HCT116 (cell line): ENCODE measurements at regions not wholly inside any gene's neighbourhood (a gene's known extent, or its start where the extent isn't known, plus 50 kb on each side); places are given as distances from the start of the nearest gene placed in this dataset.

Experiments
- ATAC-seq: fragments of 200-7000 bp; cut with Tn5 transposase; 2 replicates; pipeline ENCODE4 v1.9.1; 2020; ENCODE audit warnings: mild to moderate bottlenecking, moderate library complexity
- BruUV-seq: library from RNA; stranded (reverse); fragments of 400-500 nt; replicated peaks from 2 replicates; lab custom pipeline; 2021; lab: Mats Ljungman, UMichigan
- CTCF ChIA-PET: fragments of 300-600 bp; sonication (Branson Sonifier 250); formaldehyde crosslinking; loops from one replicate; lab custom pipeline; 2021; ENCODE audit warnings: antibody characterized with exemption; lab: Charles Lee
- POLR2A ChIA-PET: fragments of 300-600, 350-600 bp; sonication (Branson Sonifier 250); formaldehyde crosslinking; loops from one replicate; lab custom pipeline; 2021; ENCODE audit warnings: antibody characterized with exemption; lab: Charles Lee
- RAD21 ChIA-PET, 2 experiments: fragments of 300-600 bp; sonication (Branson Sonifier 250); formaldehyde crosslinking; loops; one replicate each; lab custom pipeline; 2023; ENCODE audit warnings: low total read pairs in 2 of 2; ENCODE audit not compliant: uncharacterized antibody in 2 of 2, unreplicated experiment in 2 of 2, low non-redundant PET in 1 of 2; lab: Charles Lee
- DNase-seq: peaks from one replicate; pipeline ENCODE4 v3.0.0-alpha.2; 2010; ENCODE audit warnings: low read depth, low spot score
- H2AFZ ChIP-seq: fragments of 200-600 bp; shearing (Covaris generic), sonication (generic); 2 replicates; pipeline ENCODE4 v1.6.1; 2017; ENCODE audit warnings: low read depth, mixed run types, mixed read lengths, antibody characterized with exemption, low read length; ENCODE audit not compliant: poor library complexity, severe bottlenecking
- H3K27ac ChIP-seq: 2 replicates; pipeline ENCODE4 v1.5.1; 2012; ENCODE audit warnings: low read depth, low read length
- H3K27me3 ChIP-seq: fragments of 200-600 bp; sonication (generic); 2 replicates; pipeline ENCODE4 v1.6.1; 2016; ENCODE audit warnings: mixed run types, low read length, mixed read lengths; ENCODE audit not compliant: insufficient read depth
- H3K36me3 ChIP-seq, 2 experiments: fragments of 200-500 bp in 1 of 2; fragments of 200-600 bp in 1 of 2; sonication (Bioruptor generic) in 1 of 2; sonication (generic) in 1 of 2; 2 replicates each; pipeline versions ENCODE4 v1.5.1 to v1.6.1; 2014 to 2016; ENCODE audit warnings: low read length in 2 of 2, inconsistent platforms in 1 of 2, mixed read lengths in 1 of 2, mixed run types in 1 of 2; ENCODE audit not compliant: insufficient read depth in 2 of 2, control insufficient read depth in 1 of 2
- H3K4me1 ChIP-seq, 2 experiments: fragments of 200-600 bp in 1 of 2; sonication (generic) in 1 of 2; 2 replicates each; pipeline versions ENCODE4 v1.5.1 to v1.6.1; 2012 to 2017; ENCODE audit warnings: low read length in 2 of 2, inconsistent platforms in 1 of 2, mild to moderate bottlenecking in 1 of 2, mixed read lengths in 1 of 2, mixed run types in 1 of 2, moderate library complexity in 1 of 2; ENCODE audit not compliant: insufficient read depth in 2 of 2, control insufficient read depth in 1 of 2
- H3K4me2 ChIP-seq: fragments of 200-600 bp; sonication (generic); 2 replicates; pipeline ENCODE4 v1.6.1; 2017; ENCODE audit warnings: mixed run types, low read length, mixed read lengths
- H3K4me3 ChIP-seq, 2 experiments: fragments of 200-600 bp in 1 of 2; sonication (generic) in 1 of 2; replicated peaks in 1 of 2; 2 replicates each; pipeline ENCODE4 v1.5.1; 2011 to 2016; ENCODE audit warnings: low read length in 2 of 2, control low read depth in 1 of 2, low read depth in 1 of 2, mild to moderate bottlenecking in 1 of 2, mixed read lengths in 1 of 2, mixed run types in 1 of 2
- H3K79me2 ChIP-seq: fragments of 200-600 bp; sonication (generic); 2 replicates; pipeline ENCODE4 v1.6.1; 2017; ENCODE audit warnings: mild to moderate bottlenecking, mixed run types, low read length, moderate library complexity, mixed read lengths; ENCODE audit not compliant: insufficient read depth
- H3K9ac ChIP-seq: fragments of 200-600 bp; sonication (generic); 2 replicates; pipeline ENCODE4 v1.6.1; 2016; ENCODE audit warnings: low read length, mixed read lengths
- H3K9me2 ChIP-seq: fragments of 200-600 bp; sonication (generic), shearing (Covaris generic); 2 replicates; pipeline ENCODE4 v1.6.1; 2017; ENCODE audit warnings: mixed run types, mild to moderate bottlenecking, moderate library complexity; ENCODE audit not compliant: insufficient read depth
- H3K9me3 ChIP-seq, 2 experiments: fragments of 200-500 bp in 1 of 2; fragments of 200-600 bp in 1 of 2; sonication (Bioruptor generic) in 1 of 2; sonication (generic) in 1 of 2; 2 replicates each; pipeline ENCODE4 v1.6.1; 2014 to 2017; ENCODE audit warnings: low read length in 2 of 2, mixed read lengths in 2 of 2, inconsistent platforms in 1 of 2, low read depth in 1 of 2, mild to moderate bottlenecking in 1 of 2, mixed run types in 1 of 2, moderate library complexity in 1 of 2; ENCODE audit not compliant: control insufficient read depth in 1 of 2, insufficient read depth in 1 of 2
- H4K20me1 ChIP-seq: fragments of 200-600 bp; sonication (generic), shearing (Covaris generic); 2 replicates; pipeline ENCODE4 v1.6.1; 2017; ENCODE audit warnings: mixed run types, mild to moderate bottlenecking, moderate library complexity; ENCODE audit not compliant: insufficient read depth
- CBX3 ChIP-seq: IDR thresholded peaks from 2 replicates; pipeline ENCODE4 v1.6.1; 2012; ENCODE audit warnings: low read depth
- CEBPB ChIP-seq: IDR thresholded peaks from 2 replicates; pipeline ENCODE4 v1.6.1; 2012; ENCODE audit warnings: low read depth
- ELF1 ChIP-seq: IDR thresholded peaks from 2 replicates; pipeline ENCODE4 v1.6.1; 2012; ENCODE audit warnings: low read depth, borderline replicate concordance
- EZH2 ChIP-seq: fragments of 200-600 bp; sonication (generic); IDR thresholded peaks from 2 replicates; pipeline ENCODE4 v1.6.1; 2017; ENCODE audit warnings: antibody characterized with exemption, mixed run types
- JUND ChIP-seq: IDR thresholded peaks from 2 replicates; pipeline ENCODE4 v1.6.1; 2012
- MAX ChIP-seq: IDR thresholded peaks from 2 replicates; pipeline ENCODE4 v1.6.1; 2012
- POLR2AphosphoS5 ChIP-seq: IDR thresholded peaks from 2 replicates; pipeline ENCODE4 v1.6.1; 2011; ENCODE audit warnings: mild to moderate bottlenecking, low read depth, low read length, moderate library complexity
- TCF7L2 ChIP-seq: IDR thresholded peaks from 2 replicates; pipeline ENCODE4 v1.7.0; 2011; ENCODE audit warnings: borderline replicate concordance, inconsistent platforms; ENCODE audit not compliant: insufficient read depth, insufficient read length; ENCODE audit errors: extremely low read depth
- ZNF274 ChIP-seq: fragments of 200-500 bp; sonication (Bioruptor generic); IDR thresholded peaks from 2 replicates; pipeline ENCODE4 v1.6.1; 2014; ENCODE audit warnings: mild to moderate bottlenecking, low read depth, low read length, inconsistent platforms
- intact Hi-C: fragments of 100-400 bp; cut with micrococcal nuclease; formaldehyde crosslinking; loops from 2 replicates; pipeline ENCODE4 v1.10.0; 2022

GRCh38 chr1:87421809-87422208 lies 93.1 kb downstream of the LMO4 start:
- H2AFZ ChIP-seq, result no peak overlapping the region
- no TSS peak for BruUV-seq
- H4K20me1 ChIP-seq, result no peaks in the 10 kb centered on the region
- H3K9me3 ChIP-seq, result no peaks in the 10 kb centered on the region
- H3K9me2 ChIP-seq, result no peaks in the 10 kb centered on the region
- no peaks in the 10 kb centered on the region for H3K79me2 ChIP-seq
- H3K27me3 ChIP-seq, result no peaks in the 10 kb centered on the region
- no peak overlapping the region for H3K27ac ChIP-seq
- no peak overlapping the region for H3K9ac ChIP-seq
- H3K4me3 ChIP-seq, result no peak overlapping the region
- RAD21 ChIA-PET, result no interaction called here
- TF ChIP-seq JUND (no peak), CBX3 (no peak), TCF7L2 (no peak)
- TF ChIP-seq, all 23 proteins: peak for 0
- intact Hi-C loops, result no loop called here
- Histone ChIP-seq H3K4me1 (no peaks in the 10 kb centered on the region), H3K36me3 (no peaks in the 10 kb centered on the region), H3K4me2 (no peak overlapping the region)
- DNase-seq, result no peak
- ChIA-PET CTCF (no interaction called here), POLR2A (no interaction called here)
- no peak for ATAC-seq

GRCh38 chr1:87424541-87424940 lies 95.9 kb downstream of the LMO4 start:
- TF ChIP-seq CEBPB (no peak), JUND (no peak), CBX3 (no peak), ELF1 (no peak), EZH2 (no peak), POLR2AphosphoS5 (no peak), MAX (no peak), ZNF274 (no peak)
- H4K20me1 ChIP-seq, result no peaks in the 10 kb centered on the region
- H3K4me3 ChIP-seq, result no peak overlapping the region
- H3K27me3 ChIP-seq, result no peaks in the 10 kb centered on the region
- no peak for ATAC-seq
- H2AFZ ChIP-seq, result no peak overlapping the region
- CTCF ChIA-PET, result no interaction called here
- H3K9ac ChIP-seq, result no peak overlapping the region
- DNase-seq, result no peak
- no peak overlapping the region for H3K4me2 ChIP-seq
- RAD21 ChIA-PET, result no interaction called here
- H3K9me3 ChIP-seq, result no peaks in the 10 kb centered on the region
- H3K79me2 ChIP-seq, result no peaks in the 10 kb centered on the region
- POLR2A ChIA-PET, result no interaction called here
- H3K9me2 ChIP-seq, result no peaks in the 10 kb centered on the region
- intact Hi-C loops, result no loop called here
- no peak overlapping the region for H3K27ac ChIP-seq
- H3K36me3 ChIP-seq, result no peaks in the 10 kb centered on the region
- H3K4me1 ChIP-seq, result no peaks in the 10 kb centered on the region
- BruUV-seq, result no TSS peak
